GM10266 (cell line): ENCODE measurements at regions not wholly inside any gene's neighbourhood (a gene's known extent, or its start where the extent isn't known, plus 50 kb on each side); places are given as distances from the start of the nearest gene placed in this dataset.

Experiments used
- DNase-seq: peaks from one replicate; pipeline ENCODE4 v3.0.0; 2012; ENCODE audit errors: extremely low spot score
- CTCF ChIP-seq: IDR thresholded peaks from 2 replicates; pipeline ENCODE4 v1.5.1; 2012; ENCODE audit warnings: mild to moderate bottlenecking, low read depth; ENCODE audit not compliant: control insufficient read depth, insufficient read depth; ENCODE audit errors: missing control alignments

DNA sequence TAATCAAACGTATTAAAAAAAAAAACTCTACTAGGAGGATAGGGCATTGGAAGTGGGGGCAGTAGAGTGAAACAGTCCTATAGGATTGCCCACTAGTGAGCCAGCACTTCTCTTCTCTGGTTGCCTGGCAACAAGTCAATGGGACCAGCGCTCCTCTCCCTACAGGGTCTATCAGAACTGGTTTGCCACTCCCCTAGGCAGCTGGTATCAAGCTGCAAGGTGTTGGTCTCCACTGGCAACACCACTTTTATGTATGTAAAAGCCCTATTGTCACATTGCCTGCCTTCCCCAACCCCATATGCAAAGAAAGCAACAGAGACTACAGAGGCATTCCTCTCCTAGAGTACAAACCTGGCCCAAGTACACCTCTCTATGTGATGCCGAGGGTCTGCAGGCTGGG is 166.9 kb upstream of the MCHR2 start:
- no peak for TF ChIP-seq CTCF
- DNase-seq = no peak

- no peak for TF ChIP-seq CTCF
- no peak for DNase-seq
These were observed 161.1 kb upstream of the MCHR2 start for GRCh38 chr6:100155141-100155540.

DNA sequence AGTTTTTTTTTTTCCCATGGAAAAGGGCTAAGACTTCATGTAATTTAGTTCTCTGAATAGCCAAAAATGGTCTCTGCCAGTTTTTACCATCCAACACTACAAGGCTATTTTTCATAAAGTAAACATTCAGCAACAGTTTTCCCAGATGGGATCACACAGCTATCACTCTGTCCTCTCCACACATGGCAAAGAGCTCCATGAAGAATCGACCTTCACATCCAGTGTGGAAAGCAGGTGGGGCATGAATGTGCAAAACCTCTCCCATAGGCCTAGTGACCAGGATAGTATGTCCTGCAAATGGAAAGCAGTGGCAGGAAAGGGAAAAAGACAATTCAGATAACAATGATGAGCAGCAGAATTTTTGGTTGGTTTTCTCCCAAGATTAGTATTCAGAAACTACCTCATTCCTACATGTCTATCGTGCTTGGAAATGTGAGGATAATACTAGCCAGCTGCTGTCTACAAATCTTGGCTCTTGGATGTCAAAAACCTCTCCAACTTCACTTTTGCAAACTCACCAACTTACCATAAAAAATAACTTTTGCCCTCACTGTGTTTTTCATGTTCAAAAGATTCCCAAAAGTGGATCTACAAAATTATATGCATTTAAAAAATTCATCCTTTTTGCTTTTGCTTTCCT is 159.7 kb upstream of the MCHR2 start:
- no peak for DNase-seq

GRCh38 chr6:100152201-100152600 is 158.2 kb upstream of the MCHR2 start:
- no peak for TF ChIP-seq CTCF
- no peak for DNase-seq

More for the DNA sequence above, 159.7 kb upstream of the MCHR2 start:
- TF ChIP-seq CTCF = no peak

DNA sequence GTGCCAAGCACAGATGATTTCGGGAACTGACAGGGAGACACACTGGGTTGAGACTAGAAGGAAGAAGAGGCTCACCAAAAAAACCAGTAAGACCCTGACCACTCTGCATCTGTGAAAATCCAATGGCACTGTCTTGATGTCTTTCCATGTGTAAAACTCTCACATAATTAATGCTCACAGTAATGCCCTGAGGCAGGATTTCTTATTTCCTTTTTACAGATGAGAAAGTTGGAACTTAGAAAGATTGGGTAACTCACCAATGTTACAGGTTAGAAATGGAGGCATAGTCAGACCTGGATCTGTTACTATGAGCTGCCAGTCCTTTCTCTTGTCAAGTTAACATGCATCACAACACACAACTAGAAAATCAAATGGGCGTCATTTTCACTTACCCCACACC is 151.0 kb upstream of the MCHR2 start:
- TF ChIP-seq CTCF = no peak
- no peak for DNase-seq

GRCh38 chr6:100138346-100139022 is 144.5 kb upstream of the MCHR2 start:
- no peak for DNase-seq
- no peak for TF ChIP-seq CTCF

DNA sequence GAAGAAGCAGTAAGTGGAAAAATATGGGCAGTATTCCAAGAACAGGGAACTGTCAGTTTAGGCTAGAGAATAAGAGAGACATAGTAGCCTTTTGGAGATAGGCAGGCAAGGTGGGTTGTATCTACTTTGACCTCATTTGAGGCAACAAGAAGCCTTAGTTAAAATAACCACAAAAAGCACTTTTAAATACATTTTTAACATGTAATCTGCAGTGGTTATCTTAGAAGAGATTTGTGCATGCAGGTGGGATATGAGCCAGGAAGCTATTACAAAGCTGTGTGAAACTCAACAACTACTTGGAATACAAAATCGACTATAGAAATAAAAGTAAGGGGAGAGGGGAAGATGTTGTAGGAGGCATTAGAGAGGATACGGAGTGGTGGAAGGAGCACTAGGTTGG is 143.7 kb upstream of the MCHR2 start:
- no peak for TF ChIP-seq CTCF
- no peak for DNase-seq
